Testis (tissue), 2 donors: ENCODE measurements at regions not wholly inside any gene's neighbourhood (a gene's known extent, or its start where the extent isn't known, plus 50 kb on each side); places are given as distances from the start of the nearest gene placed in this dataset.
A peak's percentile ranks its signal among the peaks of the same experiment; 100 is the strongest.

Source experiments
- DNase-seq: peaks from one replicate; pipeline ENCODE4 v3.0.0-alpha.2; 2019
- H3K27ac ChIP-seq, 2 donors: fragments of 200-600 bp; sonication (generic); one replicate each; pipeline ENCODE4 v1.5.1; 2019
- H3K27me3 ChIP-seq: fragments of 200-600 bp; sonication (generic); one replicate; pipeline ENCODE4 v1.5.1; 2019
- H3K36me3 ChIP-seq: fragments of 200-600 bp; sonication (generic); one replicate; pipeline ENCODE4 v1.5.1; 2017; ENCODE audit warnings: low read depth; ENCODE audit errors: missing control alignments
- H3K4me1 ChIP-seq: fragments of 200-600 bp; sonication (generic); one replicate; pipeline ENCODE4 v1.5.1; 2019
- H3K4me3 ChIP-seq, 2 donors: fragments of 200-600 bp; sonication (generic); one replicate each; pipeline ENCODE4 v1.5.1; 2017 to 2019
- H3K9me3 ChIP-seq: fragments of 200-600 bp; sonication (generic); one replicate; pipeline ENCODE4 v1.5.1; 2017
- POLR2A ChIP-seq: fragments of 450-650 bp; IDR thresholded peaks from one replicate; pipeline ENCODE4 v1.6.1; 2017; ENCODE audit warnings: antibody characterized with exemption, mild to moderate bottlenecking, moderate library complexity
- WGBS, 2 donors: methylation state at CpG; one replicate each; pipeline ENCODE4 v1.1.5; 2018; 5-methylcytosine and 5-hydroxymethylcytosine counted together
- intact Hi-C: fragments of 100-400 bp; cut with DNase I; formaldehyde crosslinking; loops from one replicate; pipeline ENCODE4 v1.15.1; 2023; ENCODE audit warnings: low total_unique reads
- TF ChIP-seq, protein P1 (sequence below), 3 experiments: fragments of 450-650 bp in 2 of 3; fragments of 200-600 bp in 1 of 3; sonication (generic) in 1 of 3; IDR thresholded peaks; one replicate each; pipeline ENCODE4 v1.5.1; 2016 to 2019; ENCODE audit warnings: antibody characterized with exemption in 3 of 3, mild to moderate bottlenecking in 2 of 3, moderate library complexity in 1 of 3

DNA sequence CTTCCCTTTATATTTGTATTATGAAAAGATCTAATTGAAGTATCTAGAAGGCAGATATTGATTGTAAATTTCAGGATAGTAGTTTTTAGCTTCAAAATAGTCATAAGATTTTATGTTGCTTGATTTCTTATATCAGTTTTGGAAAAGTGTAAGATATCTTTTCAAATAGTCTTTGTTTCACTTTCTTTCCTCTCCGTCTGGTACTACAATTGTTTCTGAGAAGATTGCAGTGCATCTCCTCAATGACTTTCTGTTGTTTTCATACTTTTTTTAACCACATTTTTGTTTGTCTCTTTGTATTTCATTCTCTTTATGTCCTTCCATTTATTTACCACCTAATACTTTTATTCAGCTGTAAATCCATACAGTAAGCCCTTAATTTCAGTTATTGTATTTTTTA is 964.6 kb upstream of the B3GALT2 start:
- Histone ChIP-seq H3K27me3 (no peaks in the 10 kb centered on the region), H3K27ac (no peak overlapping the region), H3K9me3 (no peaks in the 10 kb centered on the region), H3K4me3 (no peak overlapping the region), H3K36me3 (no peaks in the 10 kb centered on the region), H3K4me1 (no peaks in the 10 kb centered on the region)
- intact Hi-C loops = no loop called here
- no peak for DNase-seq
- WGBS, 2 donors = 48 to 69% methylated on average over 1 of the region's 1 CpG
- no peak for TF ChIP-seq POLR2A
- TF ChIP-seq, protein P1, sequence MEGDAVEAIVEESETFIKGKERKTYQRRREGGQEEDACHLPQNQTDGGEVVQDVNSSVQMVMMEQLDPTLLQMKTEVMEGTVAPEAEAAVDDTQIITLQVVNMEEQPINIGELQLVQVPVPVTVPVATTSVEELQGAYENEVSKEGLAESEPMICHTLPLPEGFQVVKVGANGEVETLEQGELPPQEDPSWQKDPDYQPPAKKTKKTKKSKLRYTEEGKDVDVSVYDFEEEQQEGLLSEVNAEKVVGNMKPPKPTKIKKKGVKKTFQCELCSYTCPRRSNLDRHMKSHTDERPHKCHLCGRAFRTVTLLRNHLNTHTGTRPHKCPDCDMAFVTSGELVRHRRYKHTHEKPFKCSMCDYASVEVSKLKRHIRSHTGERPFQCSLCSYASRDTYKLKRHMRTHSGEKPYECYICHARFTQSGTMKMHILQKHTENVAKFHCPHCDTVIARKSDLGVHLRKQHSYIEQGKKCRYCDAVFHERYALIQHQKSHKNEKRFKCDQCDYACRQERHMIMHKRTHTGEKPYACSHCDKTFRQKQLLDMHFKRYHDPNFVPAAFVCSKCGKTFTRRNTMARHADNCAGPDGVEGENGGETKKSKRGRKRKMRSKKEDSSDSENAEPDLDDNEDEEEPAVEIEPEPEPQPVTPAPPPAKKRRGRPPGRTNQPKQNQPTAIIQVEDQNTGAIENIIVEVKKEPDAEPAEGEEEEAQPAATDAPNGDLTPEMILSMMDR (IDR thresholded peaks at IDR 0.05) = no peak

DNA sequence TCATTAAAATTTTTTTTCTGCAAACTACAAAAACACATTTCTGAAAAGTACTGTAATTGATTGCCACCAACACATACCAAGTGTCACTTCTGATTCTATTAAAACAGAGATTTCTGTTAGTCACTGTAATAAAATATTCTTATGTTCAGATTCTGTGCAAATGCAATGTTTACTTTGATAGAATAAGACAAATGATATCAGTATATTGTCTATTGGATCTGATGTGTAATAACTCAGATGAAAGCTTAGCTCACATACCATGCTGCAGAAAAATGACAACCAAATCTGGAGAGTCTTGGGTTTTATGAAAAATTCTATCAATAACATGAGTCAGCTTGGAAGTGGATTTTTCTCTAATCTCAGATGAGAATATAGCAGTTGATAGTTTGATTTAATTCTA is 963.8 kb upstream of the B3GALT2 start:
- no peaks in the 10 kb centered on the region for H3K9me3 ChIP-seq
- no peaks in the 10 kb centered on the region for H3K27me3 ChIP-seq
- no peaks in the 10 kb centered on the region for H3K36me3 ChIP-seq
- H3K4me3 ChIP-seq = no peak overlapping the region
- TF ChIP-seq, protein P1 (IDR thresholded peaks at IDR 0.05) = no peak
- TF ChIP-seq POLR2A = no peak
- H3K27ac ChIP-seq = no peak overlapping the region
- no peak for DNase-seq
- no peaks in the 10 kb centered on the region for H3K4me1 ChIP-seq
- intact Hi-C loops = no loop called here

DNA sequence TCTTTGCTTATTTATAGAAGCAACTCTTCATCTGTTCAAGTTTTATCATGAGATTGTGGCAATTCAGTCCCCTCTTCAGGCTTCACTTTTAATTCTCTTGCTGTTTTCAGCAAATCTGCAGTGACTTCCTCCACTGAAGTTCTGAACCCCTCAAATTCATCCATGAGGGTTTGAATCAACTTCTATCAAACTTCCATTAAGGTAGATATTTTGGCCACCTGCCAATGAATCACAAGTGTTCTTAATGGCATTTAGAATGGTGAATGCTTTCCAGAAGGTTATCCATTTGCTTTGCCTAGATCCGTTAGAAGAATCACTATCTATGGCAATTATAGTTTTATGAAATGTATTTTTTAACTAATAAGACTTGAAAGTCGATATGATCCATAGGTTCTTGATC is 946.7 kb upstream of the B3GALT2 start:
- intact Hi-C loops = no loop called here

DNA sequence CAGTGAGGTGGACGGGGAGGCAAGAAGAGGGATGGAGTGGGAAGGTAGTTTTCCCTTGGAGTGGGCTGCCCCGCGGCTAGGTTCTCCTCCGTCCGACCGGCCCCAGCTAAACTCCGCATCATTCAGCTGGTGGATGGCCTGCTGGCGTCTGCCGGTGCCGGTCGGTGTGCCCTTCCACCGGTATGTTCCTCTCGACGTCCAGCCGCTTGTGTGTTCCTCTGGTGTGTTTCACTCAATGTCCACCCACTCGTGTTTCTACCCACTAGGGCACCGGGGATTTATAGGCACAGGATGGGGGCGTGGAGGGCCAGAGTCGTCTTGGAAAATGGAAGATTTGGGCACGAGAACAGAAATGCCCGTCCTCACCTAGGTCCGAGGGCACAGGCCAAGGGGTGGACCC is 931.7 kb upstream of the B3GALT2 start:
- 45 to 86% methylated on average over 12 to 22 of the region's 22 CpGs for WGBS, 2 donors
- no peak for DNase-seq
- no peaks in the 10 kb centered on the region for H3K36me3 ChIP-seq

More for the DNA sequence above, 946.7 kb upstream of the B3GALT2 start:
- 75 to 83% methylated on average over 2 of the region's 2 CpGs for WGBS, 2 donors
- TF ChIP-seq, protein P1 (IDR thresholded peaks at IDR 0.05) = no peak
- no peak for TF ChIP-seq POLR2A
- H3K27ac ChIP-seq = no peak overlapping the region
- H3K9me3 ChIP-seq = no peaks in the 10 kb centered on the region
- no peaks in the 10 kb centered on the region for H3K36me3 ChIP-seq
- H3K4me3 ChIP-seq = no peak overlapping the region
- H3K4me1 ChIP-seq = no peaks in the 10 kb centered on the region
- DNase-seq = no peak
- H3K27me3 ChIP-seq = no peaks in the 10 kb centered on the region

DNA sequence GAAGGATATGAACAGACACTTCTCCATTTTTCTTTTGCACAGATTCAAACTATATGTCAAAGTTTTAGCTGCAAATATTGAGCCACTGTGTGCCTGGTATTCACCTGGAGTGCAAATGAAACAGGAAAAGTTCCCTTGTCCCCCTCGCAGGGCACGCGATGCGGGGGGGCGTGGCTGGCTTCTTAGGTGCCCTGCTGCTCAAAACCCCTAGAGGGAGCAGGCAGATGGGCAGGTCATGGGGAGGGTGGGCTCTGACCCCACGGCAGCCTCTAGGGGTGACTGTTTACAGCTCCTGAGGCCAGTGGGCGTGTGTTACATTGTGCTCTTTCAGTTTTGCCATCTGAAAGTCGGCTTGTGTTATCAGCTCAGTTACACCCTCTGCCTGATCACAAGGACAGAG is 931.2 kb upstream of the B3GALT2 start:
- DNase-seq = no peak
- Histone ChIP-seq H3K36me3 (no peaks in the 10 kb centered on the region), H3K27ac (no peak overlapping the region), H3K4me3 (no peak overlapping the region), H3K27me3 (no peaks in the 10 kb centered on the region), H3K4me1 (no peaks in the 10 kb centered on the region), H3K9me3 (no peaks in the 10 kb centered on the region)
- 44 to 72% methylated on average over 5 to 8 of the region's 8 CpGs for WGBS, 2 donors
- TF ChIP-seq POLR2A = no peak
- TF ChIP-seq, protein P1 (IDR thresholded peaks at IDR 0.05) = peak in 1 of 3 experiments; percentile 20
- intact Hi-C loops = no loop called here

More for the DNA sequence above, 931.7 kb upstream of the B3GALT2 start:
- no peaks in the 10 kb centered on the region for H3K27me3 ChIP-seq
- intact Hi-C loops = no loop called here
- H3K4me3 ChIP-seq = no peak overlapping the region
- no peaks in the 10 kb centered on the region for H3K9me3 ChIP-seq
- H3K4me1 ChIP-seq = no peaks in the 10 kb centered on the region
- no peak overlapping the region for H3K27ac ChIP-seq
- no peak for TF ChIP-seq POLR2A
- TF ChIP-seq, protein P1 (IDR thresholded peaks at IDR 0.05) = no peak
